ENCODE measurements at regions not wholly inside any gene's neighbourhood (a gene's known extent, or its start where the extent isn't known, plus 50 kb on each side); places are given as distances from the start of the nearest gene placed in this dataset.
"Not testable (repeated sequence)": the region's sequence is repeated elsewhere in the genome, so short reads cannot be mapped to it uniquely, and the experiment has no call there.

DNA sequence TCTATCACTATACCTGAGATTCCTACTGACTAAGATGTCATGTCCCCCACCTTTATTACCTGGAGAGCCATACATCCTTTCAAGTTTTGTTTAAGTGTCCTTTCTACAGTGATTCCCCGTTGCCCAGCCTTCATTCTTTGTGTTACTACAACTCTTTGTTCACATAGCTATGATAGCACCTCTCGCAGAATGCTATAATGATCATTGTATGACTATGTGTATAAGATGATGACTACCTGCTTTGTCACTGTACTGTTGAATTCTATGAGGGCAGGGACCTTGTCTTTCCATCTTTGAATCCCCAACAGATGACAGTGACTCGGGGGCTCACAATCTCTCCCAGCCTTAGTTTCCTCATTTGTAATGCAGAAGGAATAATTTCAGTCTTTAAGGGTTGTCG is 361.2 kb downstream of the NPR3 start:
- no peak for DNase-seq (ENCODE audit: low spot score)

DNA sequence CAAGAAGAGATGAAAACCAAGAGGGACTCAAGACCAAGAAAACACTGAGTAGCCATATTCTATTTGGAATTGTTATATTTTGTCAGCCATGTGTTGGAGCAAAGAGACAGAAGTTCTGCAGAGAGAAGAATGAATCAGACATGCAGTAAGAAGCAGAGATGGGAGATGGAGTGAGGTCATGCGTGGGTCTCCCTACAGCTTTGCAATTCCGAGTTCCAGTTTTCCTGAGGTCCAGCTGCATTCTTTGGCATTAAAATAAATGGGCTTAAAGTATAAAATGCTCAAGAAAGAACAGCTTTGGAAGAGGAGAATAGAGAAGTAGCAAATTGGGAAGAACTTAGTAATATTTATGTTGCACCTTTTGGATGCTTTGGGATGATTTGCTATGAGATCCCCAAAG is 361.6 kb downstream of the NPR3 start:
- no peak for DNase-seq (ENCODE audit: low spot score)

- no peak for DNase-seq (ENCODE audit: low spot score)
Observed at GRCh38 chr5:33073881-33074327, 362.8 kb downstream of the NPR3 start.

DNA sequence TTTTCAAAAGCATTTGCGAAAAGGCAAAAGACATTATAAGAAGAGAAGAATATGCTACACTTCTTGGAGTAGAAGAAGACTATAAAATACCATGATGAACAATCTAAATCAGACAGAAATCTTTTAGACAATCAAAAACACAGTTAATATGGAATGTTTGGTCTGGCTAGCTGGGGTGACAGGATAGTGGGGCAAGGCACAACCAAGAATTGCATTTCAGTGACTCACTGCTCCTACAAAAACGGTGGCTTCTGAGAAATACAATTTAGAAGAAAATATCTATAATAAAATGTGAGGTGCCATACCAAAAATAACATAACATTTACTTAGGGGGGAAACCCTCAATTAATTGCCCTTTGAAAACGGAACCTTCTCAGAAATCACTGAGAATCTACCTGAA is 363.4 kb downstream of the NPR3 start:
- DNase-seq (ENCODE audit: low spot score): peak; percentile 71

DNA sequence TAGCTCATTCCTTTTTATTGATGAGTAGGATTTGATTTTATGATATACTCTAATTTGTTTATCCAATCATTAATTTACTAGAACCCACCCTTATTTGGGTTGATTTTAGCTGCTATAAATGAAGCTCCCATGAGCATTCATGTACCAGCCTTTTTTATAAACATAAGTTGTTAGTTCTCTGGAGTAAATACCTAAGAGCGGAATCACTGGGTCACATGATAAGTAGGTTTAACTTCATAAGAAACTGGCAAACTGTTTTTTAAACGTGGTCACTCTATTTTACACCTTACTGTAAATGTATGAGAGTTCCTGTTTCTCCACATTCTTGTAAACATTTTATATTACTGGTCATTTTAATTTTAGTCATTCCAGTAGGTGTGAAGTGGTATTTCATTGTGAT is 364.6 kb downstream of the NPR3 start:
- no peak for DNase-seq (ENCODE audit: low spot score)

DNA sequence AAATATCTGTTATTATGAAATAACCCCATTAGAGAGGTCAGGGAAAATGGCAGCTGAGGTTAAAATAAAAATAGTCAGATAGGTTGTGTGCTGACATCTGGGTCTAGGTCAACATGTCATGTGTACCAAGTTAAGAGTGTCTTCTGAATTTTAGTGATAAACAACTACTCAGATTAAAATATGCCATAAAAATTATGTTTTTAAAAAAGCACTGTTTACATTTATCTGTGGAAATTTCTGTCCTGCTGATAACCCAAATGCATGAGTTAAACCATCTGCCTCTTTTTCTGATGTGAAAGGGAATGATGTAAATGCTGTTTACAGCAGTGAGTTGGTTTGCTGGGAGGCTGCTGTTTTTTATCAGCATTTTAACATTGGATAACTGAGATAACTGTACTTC is 361.2 kb upstream of the TARS1 start:
- no peak for DNase-seq (ENCODE audit: low spot score)

GRCh38 chr5:33080287-33080686 is 360.5 kb upstream of the TARS1 start:
- DNase-seq (ENCODE audit: low spot score): no peak

GRCh38 chr5:33088176-33088575 is 352.6 kb upstream of the TARS1 start:
- DNase-seq (ENCODE audit: low spot score): peak; percentile 36

DNA sequence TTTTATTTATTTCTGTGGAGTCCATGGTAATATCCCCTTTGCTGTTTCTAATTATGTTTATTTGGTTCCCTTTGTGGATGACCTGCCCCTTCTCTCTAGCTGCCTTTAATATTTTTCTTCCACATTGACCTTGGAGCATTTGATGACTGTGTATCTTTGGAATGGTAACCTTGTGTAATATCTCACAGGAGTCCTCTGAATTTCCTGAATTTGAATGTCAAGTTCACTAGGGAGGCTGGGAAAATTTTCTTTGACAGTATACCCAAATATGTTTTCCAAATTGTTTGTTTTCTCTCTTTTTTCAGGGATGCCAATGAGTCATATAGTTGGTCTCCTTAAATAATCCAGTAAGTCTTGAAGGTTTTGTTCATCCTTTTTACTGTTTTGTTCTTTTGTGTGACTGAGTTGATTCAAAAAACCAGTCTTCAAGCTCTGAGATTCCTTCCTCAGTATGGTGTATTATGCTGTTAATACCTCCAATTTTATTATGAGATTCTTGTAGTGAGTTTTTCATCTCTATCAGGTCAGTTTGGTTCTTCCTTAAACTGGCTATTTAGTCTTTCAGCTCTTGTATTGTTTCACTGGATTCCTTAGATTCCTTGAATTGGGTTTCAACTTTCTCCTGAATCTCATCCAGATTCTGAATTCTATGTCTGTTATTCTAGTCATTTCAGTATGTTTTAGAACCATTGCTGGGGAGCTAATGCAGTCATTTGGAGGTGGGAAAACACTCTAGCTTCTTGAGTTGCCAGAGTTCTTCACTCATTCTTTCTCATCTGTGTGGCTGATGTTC is 349.0 kb upstream of the TARS1 start:
- peak; percentile 51 for DNase-seq (ENCODE audit: low spot score)

DNA sequence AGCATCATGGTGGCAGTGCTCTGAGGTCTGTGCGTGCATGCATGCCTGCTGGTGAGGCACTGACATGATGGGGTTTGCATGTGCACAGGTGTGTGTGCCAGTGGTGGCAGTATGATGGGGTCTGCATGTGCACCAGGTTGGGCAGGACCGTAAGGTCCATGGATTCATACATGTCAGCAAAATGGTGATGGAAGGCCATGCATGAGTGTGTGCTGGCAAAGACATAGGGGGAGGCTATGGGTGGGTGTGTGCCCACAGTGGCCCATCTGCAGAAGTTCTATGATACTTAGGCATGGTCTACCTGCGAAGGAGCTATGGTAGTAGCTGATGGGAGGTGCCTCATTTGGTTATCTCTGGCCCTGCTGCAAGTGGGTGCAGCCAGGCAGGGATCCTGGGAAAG is 348.0 kb upstream of the TARS1 start:
- DNase-seq (ENCODE audit: low spot score): no peak

- DNase-seq (ENCODE audit: low spot score): no peak
Observed at GRCh38 chr5:33102551-33102950, 338.2 kb upstream of the TARS1 start.

- DNase-seq (ENCODE audit: low spot score): peak; percentile 78
Observed at GRCh38 chr5:33105521-33105941, 335.2 kb upstream of the TARS1 start.

- DNase-seq (ENCODE audit: low spot score): not testable (repeated sequence)
Observed at GRCh38 chr5:33110496-33110895, 330.3 kb upstream of the TARS1 start.

- DNase-seq (ENCODE audit: low spot score): no peak
Observed at GRCh38 chr5:33114361-33114760, 326.4 kb upstream of the TARS1 start.

GRCh38 chr5:33115467-33115866 is 325.3 kb upstream of the TARS1 start:
- no peak for DNase-seq (ENCODE audit: low spot score)

DNA sequence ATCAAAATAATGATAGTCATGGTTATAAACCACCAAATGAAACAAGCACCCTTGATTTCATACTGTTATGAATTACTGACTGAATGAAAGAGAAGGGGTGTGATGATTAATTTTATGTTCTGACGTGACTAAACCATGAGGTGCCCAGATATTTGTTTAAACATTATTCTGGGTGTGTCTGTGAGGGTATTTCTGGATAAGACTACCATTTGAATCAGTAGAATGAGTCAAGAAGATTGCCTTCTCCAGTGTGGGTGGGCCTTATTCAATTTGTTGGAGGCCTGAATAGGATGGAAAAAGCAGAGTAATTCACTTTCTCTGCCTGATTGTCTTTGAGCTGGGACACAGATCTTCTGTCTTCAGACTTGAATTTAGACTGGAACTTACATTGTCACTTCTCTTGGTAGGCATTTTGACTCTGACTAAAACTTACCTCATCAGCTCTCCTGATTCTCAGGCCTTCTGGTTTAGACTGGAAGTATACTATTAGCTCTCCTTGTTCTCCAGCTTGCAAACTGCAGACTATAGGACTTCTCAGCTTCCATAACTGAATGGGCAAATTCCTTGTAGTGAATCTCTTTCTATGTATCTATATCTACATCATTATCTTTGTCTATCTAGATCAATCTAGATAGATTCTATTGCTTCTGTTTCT is 321.9 kb upstream of the TARS1 start:
- peak; percentile 6 for DNase-seq (ENCODE audit: low spot score)

- DNase-seq (ENCODE audit: low spot score): peak; percentile 79
Observed at GRCh38 chr5:33120671-33121070, 320.1 kb upstream of the TARS1 start.

GRCh38 chr5:33129309-33129708 is 311.5 kb upstream of the TARS1 start:
- DNase-seq (ENCODE audit: low spot score): peak; percentile 12

- no peak for DNase-seq (ENCODE audit: low spot score)
Observed at GRCh38 chr5:33136785-33137184, 304.0 kb upstream of the TARS1 start.

DNA sequence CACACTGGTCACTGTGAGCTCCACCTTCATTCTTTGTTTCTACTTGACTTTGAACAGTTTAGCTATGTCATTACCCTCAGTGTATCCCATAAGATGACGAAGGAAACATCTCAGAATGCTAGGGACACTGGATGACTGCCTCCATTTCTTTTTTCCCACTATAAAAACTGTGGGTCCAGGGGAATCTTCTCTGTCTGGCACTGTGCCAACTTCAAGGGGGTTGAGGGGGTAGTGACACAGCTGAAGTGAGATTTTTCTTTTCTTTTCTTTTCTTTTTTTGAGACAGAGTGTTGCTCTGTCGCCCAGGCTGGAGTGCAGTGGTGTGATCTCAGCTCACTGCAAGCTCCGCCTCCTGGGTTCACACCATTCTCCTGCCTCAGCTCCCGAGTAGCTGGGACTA is 302.6 kb upstream of the TARS1 start:
- DNase-seq (ENCODE audit: low spot score): not testable (repeated sequence)

GRCh38 chr5:33143405-33144123 is 297.2 kb upstream of the TARS1 start:
- no peak for DNase-seq (ENCODE audit: low spot score)

DNA sequence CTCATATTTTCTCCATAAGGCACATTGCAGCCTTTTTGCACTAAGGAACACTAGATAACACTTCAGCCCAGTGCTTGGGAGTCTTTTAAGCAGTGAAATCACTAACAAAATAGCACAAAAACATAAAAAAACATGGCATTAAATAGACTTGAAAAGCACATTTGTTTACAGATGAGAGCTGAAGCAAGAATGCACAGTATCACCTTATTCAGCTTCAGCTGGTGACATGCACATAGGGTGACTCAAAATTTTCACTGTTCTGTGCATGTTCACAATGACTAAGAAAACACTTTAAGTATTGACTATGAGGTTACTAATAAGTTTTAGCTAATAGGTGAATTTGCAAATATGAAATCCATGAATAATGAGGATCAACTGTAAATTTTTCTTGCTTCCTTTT is 293.9 kb upstream of the TARS1 start:
- no peak for DNase-seq (ENCODE audit: low spot score)

GRCh38 chr5:33148076-33148513 is 292.7 kb upstream of the TARS1 start:
- DNase-seq (ENCODE audit: low spot score): peak; percentile 88
